WERI-Rb-1 (cell line): ENCODE measurements at regions not wholly inside any gene's neighbourhood (a gene's known extent, or its start where the extent isn't known, plus 50 kb on each side); places are given as distances from the start of the nearest gene placed in this dataset.

Source experiments
- DNase-seq: peaks from one replicate; pipeline ENCODE4 v3.0.0-alpha.2; 2020
- H3K27ac ChIP-seq: fragments of 250-450 bp; sonication (Bioruptor Pico); 2 replicates; pipeline ENCODE4 v1.5.1; 2020; ENCODE audit warnings: mild to moderate bottlenecking, moderate library complexity
- H3K27me3 ChIP-seq: fragments of 250-450 bp; sonication (Bioruptor Pico); 2 replicates; pipeline ENCODE4 v1.5.1; 2021; ENCODE audit warnings: mild to moderate bottlenecking, low read depth, moderate library complexity; ENCODE audit not compliant: insufficient read depth, severe bottlenecking
- H3K36me3 ChIP-seq: fragments of 250-450 bp; sonication (Bioruptor Pico); 2 replicates; pipeline ENCODE4 v1.5.1; 2020; ENCODE audit warnings: mild to moderate bottlenecking, moderate library complexity
- H3K4me3 ChIP-seq: 2 replicates; pipeline ENCODE4 v1.5.1; 2011; ENCODE audit warnings: low read depth, mild to moderate bottlenecking, control low read depth, low read length
- H3K9me3 ChIP-seq: fragments of 250-450 bp; sonication (Bioruptor Pico); 2 replicates; pipeline ENCODE4 v1.5.1; 2021; ENCODE audit warnings: mild to moderate bottlenecking, moderate library complexity; ENCODE audit not compliant: severe bottlenecking
- CTCF ChIP-seq: IDR thresholded peaks from 2 replicates; pipeline ENCODE4 v1.5.1; 2011; ENCODE audit warnings: low read depth, mild to moderate bottlenecking, control low read depth, inconsistent platforms, low read length

- no peaks in the 10 kb centered on the region for H3K27me3 ChIP-seq
- no peak for TF ChIP-seq CTCF
- no peak overlapping the region for H3K4me3 ChIP-seq
- no peaks in the 10 kb centered on the region for H3K36me3 ChIP-seq
- H3K9me3 ChIP-seq: no peaks in the 10 kb centered on the region
- no peak for DNase-seq
- no peak overlapping the region for H3K27ac ChIP-seq
These were observed 245.3 kb upstream of the WWC1 start for GRCh38 chr5:168046163-168046562.

- DNase-seq: peak; percentile 81
- Histone ChIP-seq H3K27ac (no peak overlapping the region), H3K27me3 (no peaks in the 10 kb centered on the region), H3K36me3 (no peaks in the 10 kb centered on the region), H3K4me3 (peak overlapping the region; percentile 27), H3K9me3 (no peaks in the 10 kb centered on the region)
- peak; percentile 82 for TF ChIP-seq CTCF
These were observed 244.3 kb upstream of the WWC1 start for GRCh38 chr5:168047043-168047668.

GRCh38 chr5:168047669-168048111 is 243.8 kb upstream of the WWC1 start:
- no peak overlapping the region for H3K27ac ChIP-seq
- TF ChIP-seq CTCF: no peak
- no peak for DNase-seq
- H3K9me3 ChIP-seq: no peaks in the 10 kb centered on the region
- H3K27me3 ChIP-seq: no peaks in the 10 kb centered on the region
- H3K36me3 ChIP-seq: no peaks in the 10 kb centered on the region
- no peak overlapping the region; the same call in 1 of the 2 replicates for H3K4me3 ChIP-seq

- Histone ChIP-seq H3K4me3 (no peak overlapping the region), H3K27ac (no peak overlapping the region), H3K27me3 (no peaks in the 10 kb centered on the region), H3K9me3 (no peaks in the 10 kb centered on the region), H3K36me3 (no peaks in the 10 kb centered on the region)
- no peak for TF ChIP-seq CTCF
- no peak for DNase-seq
These were observed 243.0 kb upstream of the WWC1 start for GRCh38 chr5:168048486-168048885.

GRCh38 chr5:168052686-168053085 is 238.8 kb upstream of the WWC1 start:
- Histone ChIP-seq H3K4me3 (no peak overlapping the region), H3K27ac (no peak overlapping the region), H3K27me3 (no peaks in the 10 kb centered on the region), H3K9me3 (peaks cover 1% of the 10 kb centered on the region), H3K36me3 (no peaks in the 10 kb centered on the region)
- no peak for DNase-seq
- no peak for TF ChIP-seq CTCF

- no peak for TF ChIP-seq CTCF
- Histone ChIP-seq H3K9me3 (peaks cover 4% of the 10 kb centered on the region), H3K36me3 (no peaks in the 10 kb centered on the region), H3K27me3 (no peaks in the 10 kb centered on the region), H3K4me3 (no peak overlapping the region), H3K27ac (no peak overlapping the region)
- DNase-seq: no peak
These were observed 237.4 kb upstream of the WWC1 start for GRCh38 chr5:168054091-168054490.
